Suppressor macrophage treated with lipopolysaccharide for 1 hour (primary cell): ENCODE measurements at regions not wholly inside any gene's neighbourhood (a gene's known extent, or its start where the extent isn't known, plus 50 kb on each side); places are given as distances from the start of the nearest gene placed in this dataset.

ENCODE experiments used
- DNase-seq, 3 donors: peaks; one replicate each; pipeline ENCODE4 v3.0.0-alpha.2; 2020 to 2022

DNA sequence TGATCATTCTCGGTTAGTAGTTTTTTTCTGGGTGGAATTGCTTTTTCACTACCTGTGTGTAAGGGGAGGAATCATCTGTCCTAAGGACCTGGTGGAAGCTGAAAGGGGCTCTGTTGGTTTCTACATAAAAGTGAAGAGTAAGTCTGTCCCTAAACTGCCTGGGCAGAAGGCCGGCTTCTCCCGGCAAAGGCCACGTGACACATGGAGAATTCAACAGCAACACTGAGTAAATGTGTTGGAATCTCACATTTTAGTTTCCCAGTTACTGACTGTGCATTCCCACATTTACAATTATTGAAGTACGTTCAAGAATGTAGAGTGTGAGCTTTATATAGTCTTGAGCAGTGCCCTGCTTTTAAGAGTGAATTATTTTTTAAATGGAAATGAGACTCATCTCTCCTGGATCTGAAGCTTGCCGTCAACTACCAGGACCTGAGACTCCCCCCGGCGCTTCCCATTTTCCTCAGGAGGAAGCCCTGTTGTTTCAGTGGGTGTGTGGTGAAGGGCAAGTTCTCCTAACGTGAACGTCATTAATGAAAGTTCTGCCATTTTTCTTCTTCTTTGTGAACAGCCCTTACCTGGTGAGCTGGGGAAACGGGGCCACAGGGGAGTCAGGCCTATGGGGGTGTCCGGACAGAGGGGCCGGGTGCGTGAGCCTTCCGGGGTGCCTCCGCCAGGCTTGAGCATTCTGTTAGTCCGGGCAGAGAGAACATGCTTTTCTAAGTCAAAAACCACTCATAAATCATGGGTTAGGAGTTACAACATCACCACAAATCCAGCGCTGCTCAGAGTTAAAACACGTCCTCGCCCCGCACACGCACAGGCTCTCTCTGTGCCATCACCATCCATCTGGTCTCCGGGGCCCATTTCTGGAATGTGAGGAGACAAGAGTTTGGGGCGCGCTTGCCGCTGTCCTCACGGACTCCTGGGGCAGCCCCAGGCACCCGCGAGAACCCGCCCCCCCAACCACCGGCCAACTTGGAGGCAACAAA is 56.6 kb upstream of the SMOC2 start:
- no peak for DNase-seq

- no peak for DNase-seq
These were observed 55.8 kb upstream of the SMOC2 start for GRCh38 chr6:168385037-168385759.

DNA sequence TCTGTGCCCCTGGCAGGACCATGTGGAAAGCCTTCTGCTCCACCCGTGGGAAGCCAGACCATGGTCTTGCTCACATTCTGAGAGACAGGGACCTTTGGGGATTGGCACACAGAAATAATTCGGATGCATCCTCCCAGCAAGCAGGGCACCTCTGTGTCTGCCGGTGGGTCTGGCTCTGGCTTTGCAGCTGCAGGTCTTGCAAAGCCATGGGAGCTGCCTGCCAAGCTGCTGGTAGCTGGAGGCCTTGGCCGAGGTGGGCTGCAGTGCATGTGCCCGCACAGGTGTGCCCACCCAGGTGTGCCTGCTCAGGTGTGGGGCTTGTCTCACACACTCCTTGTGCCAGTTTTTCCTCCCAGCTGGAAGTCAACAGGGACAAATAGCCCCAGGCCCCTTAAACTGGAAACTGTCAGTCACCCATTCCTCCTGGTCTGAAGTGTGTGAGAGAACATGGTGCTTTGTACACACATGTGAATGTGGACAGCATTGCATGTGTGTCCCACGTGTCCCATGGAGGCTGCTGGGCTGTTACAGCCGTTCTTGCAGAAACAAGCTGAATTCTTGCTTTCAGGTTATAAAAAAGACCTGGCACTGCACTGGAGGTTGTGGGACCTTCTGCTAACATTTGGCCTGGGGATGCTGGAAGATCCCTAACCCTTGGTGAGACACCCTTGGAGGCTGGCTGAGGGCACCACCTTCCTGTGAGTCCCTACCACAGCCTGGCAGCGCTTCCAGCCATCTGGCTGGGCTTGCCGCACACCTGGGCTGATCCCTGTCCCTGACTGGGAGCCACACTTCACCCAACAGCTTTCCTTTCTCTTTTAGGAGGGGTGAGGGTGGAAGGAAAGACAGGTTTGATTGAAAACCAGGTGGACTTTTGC is 54.9 kb upstream of the SMOC2 start:
- DNase-seq, result no peak

DNA sequence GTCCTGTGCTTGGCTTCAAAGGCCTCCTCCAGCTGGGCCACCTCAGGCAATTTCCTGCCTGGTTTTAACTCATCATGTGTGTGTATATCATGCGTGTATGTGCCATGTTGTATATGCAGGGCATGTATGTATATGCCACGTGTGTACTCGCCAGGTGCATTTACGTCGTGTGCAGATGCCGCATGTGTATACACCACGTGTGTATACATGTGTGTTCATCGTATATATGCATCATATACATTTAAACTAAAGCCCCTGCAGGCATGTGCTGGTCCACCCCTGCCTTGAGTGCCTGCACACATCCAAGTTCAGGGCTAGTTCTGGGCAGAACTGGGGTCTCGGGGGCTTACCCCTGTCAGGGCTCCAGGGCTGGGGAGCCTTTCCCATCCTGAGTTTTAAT is 54.0 kb upstream of the SMOC2 start:
- DNase-seq, result no peak

GRCh38 chr6:168387426-168387825 is 53.6 kb upstream of the SMOC2 start:
- no peak for DNase-seq

- DNase-seq, result no peak
These were observed 53.1 kb upstream of the SMOC2 start for GRCh38 chr6:168387911-168388310.

- DNase-seq, result no peak
These were observed 52.0 kb upstream of the SMOC2 start for GRCh38 chr6:168388641-168389633.

- no peak for DNase-seq
These were observed 50.1 kb upstream of the SMOC2 start for GRCh38 chr6:168390749-168391420.
